IMR-90 (cell line): ENCODE measurements at regions not wholly inside any gene's neighbourhood (a gene's known extent, or its start where the extent isn't known, plus 50 kb on each side); places are given as distances from the start of the nearest gene placed in this dataset.

ENCODE experiments used
- ATAC-seq: fragments of 200-7000 bp; cut with Tn5 transposase; 2 replicates; pipeline ENCODE4 v1.9.1; 2020; ENCODE audit warnings: low read depth, mild to moderate bottlenecking, moderate library complexity
- BruUV-seq: library from RNA; stranded (reverse); fragments of 400-500 nt; replicated peaks from 2 replicates; lab custom pipeline; 2021; lab: Mats Ljungman, UMichigan
- CTCF ChIA-PET: fragments of 300-600 bp; formaldehyde crosslinking; extraction: SDS; loops from one replicate; lab custom pipeline; 2021; ENCODE audit warnings: antibody characterized with exemption; lab: Yijun Ruan, JAX
- POLR2A ChIA-PET: fragments of 300-600 bp; sonication (Branson Sonifier 250); formaldehyde crosslinking; loops from one replicate; lab custom pipeline; 2022; ENCODE audit warnings: antibody characterized with exemption; ENCODE audit not compliant: unreplicated experiment; lab: Charles Lee
- DNase-seq: peaks from one replicate; pipeline ENCODE4 v3.0.0; 2013
- H2AFZ ChIP-seq: replicated peaks from 2 replicates; pipeline ENCODE3; 2013; ENCODE audit warnings: low read length, mild to moderate bottlenecking; ENCODE audit not compliant: poor library complexity
- H2AK5ac ChIP-seq: 2 replicates; pipeline ENCODE4 v1.6.1; 2013; ENCODE audit warnings: low read depth, low read length, inconsistent platforms
- H2AK9ac ChIP-seq: replicated peaks from 2 replicates; pipeline ENCODE3; 2013; ENCODE audit warnings: mild to moderate bottlenecking, low read depth, low read length, moderate library complexity; ENCODE audit not compliant: poor library complexity
- H2BK120ac ChIP-seq: 2 replicates; pipeline ENCODE4 v1.6.1; 2013; ENCODE audit warnings: low read depth, low read length, inconsistent platforms
- H2BK15ac ChIP-seq: 3 replicates; pipeline ENCODE4 v1.6.1; 2013; ENCODE audit warnings: low read depth, low read length, inconsistent platforms
- H2BK20ac ChIP-seq: 2 replicates; pipeline ENCODE4 v1.6.1; 2013; ENCODE audit warnings: low read depth, mild to moderate bottlenecking, inconsistent platforms, low read length, moderate library complexity
- H2BK5ac ChIP-seq: 2 replicates; pipeline ENCODE4 v1.6.1; 2013; ENCODE audit warnings: mild to moderate bottlenecking, low read depth, low read length, inconsistent platforms; ENCODE audit not compliant: poor library complexity, severe bottlenecking
- H3K14ac ChIP-seq: replicated peaks from 2 replicates; pipeline ENCODE4 v1.6.1; 2013; ENCODE audit warnings: low read depth, low read length, inconsistent platforms
- H3K18ac ChIP-seq: 2 replicates; pipeline ENCODE4 v1.6.1; 2013; ENCODE audit warnings: low read depth, low read length, control low read depth
- H3K23ac ChIP-seq: 2 replicates; pipeline ENCODE4 v1.6.1; 2013; ENCODE audit warnings: low read depth, low read length, inconsistent platforms
- H3K27ac ChIP-seq: 2 replicates; pipeline ENCODE4 v1.5.1; 2013; ENCODE audit warnings: mild to moderate bottlenecking, control low read depth, low read length; ENCODE audit not compliant: insufficient read depth
- H3K27me3 ChIP-seq: 2 replicates; pipeline ENCODE4 v1.6.1; 2013; ENCODE audit warnings: low read length; ENCODE audit not compliant: control insufficient read depth, insufficient read depth
- H3K36me3 ChIP-seq: 2 replicates; pipeline ENCODE4 v1.6.1; 2013; ENCODE audit warnings: low read length, mixed read lengths; ENCODE audit not compliant: control insufficient read depth, insufficient read depth
- H3K4ac ChIP-seq: 2 replicates; pipeline ENCODE4 v1.6.1; 2013; ENCODE audit warnings: low read depth, low read length, inconsistent platforms
- H3K4me1 ChIP-seq: 2 replicates; pipeline ENCODE4 v1.6.1; 2013; ENCODE audit warnings: low read length, mixed read lengths; ENCODE audit not compliant: control insufficient read depth, insufficient read depth
- H3K4me2 ChIP-seq: 2 replicates; pipeline ENCODE4 v1.6.1; 2013; ENCODE audit warnings: low read depth, mild to moderate bottlenecking, control low read depth, low read length, moderate library complexity
- H3K4me3 ChIP-seq: 2 replicates; pipeline ENCODE4 v1.5.1; 2013; ENCODE audit warnings: low read depth, mild to moderate bottlenecking, control low read depth, low read length, moderate library complexity; ENCODE audit not compliant: insufficient read depth
- H3K56ac ChIP-seq: 2 replicates; pipeline ENCODE4 v1.6.1; 2013; ENCODE audit warnings: low read length, inconsistent platforms; ENCODE audit not compliant: insufficient read depth; ENCODE audit errors: extremely low read depth
- H3K79me1 ChIP-seq, 2 experiments: 2 replicates each; pipeline ENCODE4 v1.6.1; 2013; ENCODE audit warnings: low read length in 2 of 2, inconsistent platforms in 1 of 2, low read depth in 1 of 2
- H3K9ac ChIP-seq: 2 replicates; pipeline ENCODE4 v1.6.1; 2013; ENCODE audit warnings: low read depth, low read length, control low read depth
- H3K9me1 ChIP-seq: 2 replicates; pipeline ENCODE4 v1.6.1; 2013; ENCODE audit warnings: low read length, inconsistent platforms; ENCODE audit not compliant: insufficient read depth
- H3K9me3 ChIP-seq: 2 replicates; pipeline ENCODE4 v1.6.1; 2013; ENCODE audit warnings: low read length; ENCODE audit not compliant: control insufficient read depth, insufficient read depth
- H4K20me1 ChIP-seq: 2 replicates; pipeline ENCODE4 v1.6.1; 2013; ENCODE audit warnings: low read length, inconsistent platforms; ENCODE audit not compliant: insufficient read depth
- H4K5ac ChIP-seq: 2 replicates; pipeline ENCODE4 v1.6.1; 2013; ENCODE audit warnings: mild to moderate bottlenecking, low read depth, low read length, control low read depth
- H4K8ac ChIP-seq, 2 experiments: 2 replicates each; pipeline ENCODE4 v1.6.1; 2013; ENCODE audit warnings: low read depth in 2 of 2, low read length in 2 of 2, control low read depth in 1 of 2, inconsistent platforms in 1 of 2
- H4K91ac ChIP-seq: 2 replicates; pipeline ENCODE4 v1.6.1; 2013; ENCODE audit warnings: low read depth, low read length, inconsistent platforms; ENCODE audit not compliant: insufficient read depth
- CEBPB ChIP-seq: IDR thresholded peaks from 2 replicates; pipeline ENCODE4 v1.6.1; 2012; ENCODE audit warnings: low read depth, low read length, improper control_type of control experiment
- CTCF ChIP-seq: conservative IDR thresholded peaks from 2 replicates; pipeline ENCODE4 v1.5.1; 2012; ENCODE audit warnings: mild to moderate bottlenecking, low read depth, low read length, improper control_type of control experiment
- MAFK ChIP-seq: IDR thresholded peaks from 2 replicates; pipeline ENCODE4 v1.6.1; 2012; ENCODE audit warnings: low read depth, low read length, improper control_type of control experiment
- NFE2L2 ChIP-seq: fragments of 150-350 bp; IDR thresholded peaks from 2 replicates; pipeline ENCODE4 v1.6.1; 2016; ENCODE audit warnings: low read depth, mild to moderate bottlenecking, low read length
- RAD21 ChIP-seq: IDR thresholded peaks from 2 replicates; pipeline ENCODE4 v1.6.1; 2012; ENCODE audit warnings: low read length, improper control_type of control experiment
- RFX5 ChIP-seq: IDR thresholded peaks from 2 replicates; pipeline ENCODE4 v1.8.0; 2012; ENCODE audit warnings: low read depth, mild to moderate bottlenecking, low read length, moderate library complexity
- SMC3 ChIP-seq: fragments of 150-350 bp; IDR thresholded peaks from 2 replicates; pipeline ENCODE4 v1.6.1; 2016; ENCODE audit warnings: low read depth, mild to moderate bottlenecking, antibody characterized with exemption, low read length, moderate library complexity
- USF2 ChIP-seq: fragments of 150-350 bp; IDR thresholded peaks from 2 replicates; pipeline ENCODE4 v1.6.1; 2017; ENCODE audit warnings: mild to moderate bottlenecking, antibody characterized with exemption, low read length, low read depth
- WGBS, 2 experiments: methylation state at CpG; one replicate each; pipeline versions ENCODE4 v1.1.5 to v1.1.7; 2013; ENCODE audit warnings: missing lambda C conversion rate in 2 of 2; ENCODE audit not compliant: insufficient read length in 1 of 2; ENCODE audit errors: extremely low coverage in 2 of 2; 5-methylcytosine and 5-hydroxymethylcytosine counted together
- dilution Hi-C: fragments of 300-500 bp; cut with HindIII; formaldehyde crosslinking; loops from one replicate; pipeline ENCODE4 v1.14.3; 2018; ENCODE audit warnings: low sequenced_read_pairs; ENCODE audit not compliant: unreplicated experiment
- in situ Hi-C: fragments of 300-500 bp; cut with MboI; formaldehyde crosslinking; loops from 3 replicates; pipeline ENCODE4 v1.14.3; 2019; ENCODE audit warnings: low sequenced_read_pairs, inconsistent platforms, mixed read lengths
- intact Hi-C: fragments of 100-400 bp; cut with micrococcal nuclease; formaldehyde crosslinking; loops from 2 replicates; pipeline ENCODE4 v1.10.0; 2022

GRCh38 chr11:116055064-116055463 is 550.8 kb upstream of the CADM1 start:
- dilution Hi-C loops (no loop called here), intact Hi-C loops (no loop called here), in situ Hi-C loops (no loop called here)
- no peak overlapping the region for H3K18ac ChIP-seq
- no peak overlapping the region for H3K4me2 ChIP-seq
- no peak overlapping the region for H4K5ac ChIP-seq
- no CpG with 5 or more reads among the region's 2 CpGs for WGBS, 2 experiments
- H2BK120ac ChIP-seq: no peak overlapping the region
- H3K36me3 ChIP-seq: no peaks in the 10 kb centered on the region
- no peak overlapping the region for H2BK5ac ChIP-seq
- H3K23ac ChIP-seq: no peak overlapping the region
- no peak overlapping the region for H4K8ac ChIP-seq
- TF ChIP-seq USF2 (no peak), SMC3 (no peak), NFE2L2 (no peak), RAD21 (no peak), CEBPB (no peak), MAFK (no peak), CTCF (no peak), RFX5 (no peak)
- H3K27ac ChIP-seq: no peak overlapping the region
- ATAC-seq (no peak), DNase-seq (no peak)
- H3K4me3 ChIP-seq: no peak overlapping the region
- H3K9ac ChIP-seq: no peak overlapping the region
- H2BK20ac ChIP-seq: no peak overlapping the region
- no peak overlapping the region for H2AK9ac ChIP-seq
- H3K14ac ChIP-seq: no peak overlapping the region
- no peak overlapping the region for H3K4ac ChIP-seq
- no peak overlapping the region for H3K56ac ChIP-seq
- H3K9me3 ChIP-seq: no peaks in the 10 kb centered on the region
- H3K4me1 ChIP-seq: no peaks in the 10 kb centered on the region
- H3K79me1 ChIP-seq: no peaks in the 10 kb centered on the region
- H3K27me3 ChIP-seq: no peaks in the 10 kb centered on the region; the same call in 1 of the 2 replicates
- CTCF ChIA-PET: no interaction called here
- H2BK15ac ChIP-seq: no peak overlapping the region
- no peaks in the 10 kb centered on the region for H4K20me1 ChIP-seq
- no peaks in the 10 kb centered on the region for H3K9me1 ChIP-seq
- BruUV-seq: no TSS peak
- H2AFZ ChIP-seq: no peak overlapping the region
- H4K91ac ChIP-seq: no peak overlapping the region
- no peak overlapping the region for H2AK5ac ChIP-seq
- POLR2A ChIA-PET: no interaction called here
